ENCODE measurements at regions not wholly inside any gene's neighbourhood (a gene's known extent, or its start where the extent isn't known, plus 50 kb on each side); places are given as distances from the start of the nearest gene placed in this dataset.
"Not testable (repeated sequence)": the region's sequence is repeated elsewhere in the genome, so short reads cannot be mapped to it uniquely, and the experiment has no call there.

DNA sequence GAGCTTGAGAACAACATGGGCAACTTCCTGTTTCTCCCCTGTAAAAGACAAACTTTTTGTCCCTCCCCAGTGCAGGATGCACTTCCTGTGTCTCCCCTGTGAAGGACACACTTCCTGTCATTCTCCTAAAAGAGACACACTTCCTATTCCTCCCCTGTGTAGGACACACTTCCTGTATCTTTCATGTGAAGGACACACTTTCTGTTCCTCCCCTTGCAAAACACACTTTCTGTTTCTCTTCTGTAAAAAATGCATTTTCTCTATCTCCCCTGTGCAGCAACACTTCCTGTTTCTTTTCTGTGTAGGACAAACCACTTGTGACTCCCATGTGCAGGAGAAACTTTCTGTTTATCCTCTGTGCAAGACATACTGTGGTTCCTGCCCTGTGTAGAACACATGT, 488.6 kb upstream of the USP9Y start:
- no peak for DNase-seq (ENCODE audit: low read depth in 3 of 3, low spot score in 1 of 3)

DNA sequence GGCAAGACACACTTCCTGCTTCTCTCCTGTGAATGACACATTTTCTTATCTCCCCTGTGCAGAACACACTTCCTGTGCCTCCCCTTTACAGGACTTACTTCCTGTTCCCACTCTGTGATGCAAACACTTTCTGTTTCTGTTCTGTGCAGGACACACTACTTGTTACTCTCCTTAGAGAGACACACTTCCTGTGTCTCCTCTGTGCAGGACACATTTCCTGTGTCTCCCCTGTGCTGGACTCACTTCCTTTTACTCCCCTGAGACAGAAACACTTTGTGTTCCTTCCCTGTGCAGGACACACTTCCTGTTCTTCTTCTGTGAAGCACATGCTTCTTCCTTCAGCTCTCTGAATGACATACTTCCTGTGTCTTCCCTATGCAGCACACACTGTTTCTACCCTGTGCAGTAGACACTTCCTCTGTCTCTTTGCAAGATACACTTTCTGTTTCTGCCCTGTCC, 485.4 kb upstream of the USP9Y start:
- DNase-seq (ENCODE audit: low read depth in 3 of 3, low spot score in 1 of 3): no peak

DNA sequence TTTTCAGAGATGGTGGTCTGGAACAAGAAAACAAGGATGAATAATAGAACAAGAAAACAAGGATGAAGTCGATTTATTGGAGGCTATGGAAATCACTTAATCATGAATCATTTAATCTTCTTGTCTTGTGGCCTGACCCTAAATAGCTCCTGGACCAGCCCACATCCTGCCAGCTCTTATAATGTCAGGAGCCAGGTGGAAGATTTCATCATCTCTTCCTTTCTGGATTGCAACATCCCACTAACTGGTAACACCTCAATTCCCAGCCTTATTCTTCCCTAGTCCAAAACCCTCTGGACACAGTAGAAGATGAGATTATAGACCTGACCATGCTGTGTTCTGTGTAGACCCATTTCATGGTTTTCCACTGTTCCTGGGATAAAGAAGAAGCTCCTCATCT, 470.1 kb upstream of the USP9Y start:
- no peak for DNase-seq (ENCODE audit: low read depth in 3 of 3, low spot score in 1 of 3)

DNA sequence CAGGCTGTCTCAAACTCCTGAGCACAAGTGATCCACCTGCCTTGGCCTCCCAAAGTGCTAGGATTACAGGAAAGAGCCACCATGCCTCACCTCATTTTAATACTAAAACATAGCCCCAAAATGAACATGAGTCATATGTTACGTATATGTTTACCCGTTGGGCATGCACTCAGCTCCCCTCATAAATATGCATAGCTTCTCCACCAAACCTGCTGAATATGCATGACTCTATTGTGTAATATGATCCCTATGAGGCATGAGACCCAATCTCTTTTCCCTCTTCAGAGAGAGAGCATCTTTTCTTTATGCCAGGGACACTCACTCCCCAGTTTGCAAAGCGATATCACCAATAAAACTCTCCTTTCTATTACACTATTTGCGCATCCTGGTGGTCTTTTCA, 464.6 kb upstream of the USP9Y start:
- no peak for DNase-seq (ENCODE audit: low read depth in 3 of 3, low spot score in 1 of 3)

DNA sequence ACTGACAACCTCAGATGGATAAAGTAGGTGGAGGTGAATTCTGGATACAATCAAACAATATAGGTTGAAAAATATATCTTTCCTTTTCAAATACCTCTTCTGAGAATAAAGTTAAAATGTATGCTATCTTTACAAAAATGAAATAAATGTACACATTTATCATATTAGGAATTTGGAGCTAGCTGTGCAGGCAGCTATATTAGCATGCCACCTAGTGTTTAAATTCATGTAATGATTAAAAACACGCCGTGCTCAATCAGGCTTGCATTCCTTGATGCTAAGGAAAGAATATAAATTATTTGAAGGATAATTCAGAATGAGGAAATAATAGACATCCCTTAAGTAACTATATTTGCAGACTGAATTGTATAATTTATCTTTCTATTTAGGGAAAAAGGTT, 460.7 kb upstream of the USP9Y start:
- not testable (repeated sequence) for DNase-seq (ENCODE audit: low read depth in 3 of 3, low spot score in 1 of 3)

DNA sequence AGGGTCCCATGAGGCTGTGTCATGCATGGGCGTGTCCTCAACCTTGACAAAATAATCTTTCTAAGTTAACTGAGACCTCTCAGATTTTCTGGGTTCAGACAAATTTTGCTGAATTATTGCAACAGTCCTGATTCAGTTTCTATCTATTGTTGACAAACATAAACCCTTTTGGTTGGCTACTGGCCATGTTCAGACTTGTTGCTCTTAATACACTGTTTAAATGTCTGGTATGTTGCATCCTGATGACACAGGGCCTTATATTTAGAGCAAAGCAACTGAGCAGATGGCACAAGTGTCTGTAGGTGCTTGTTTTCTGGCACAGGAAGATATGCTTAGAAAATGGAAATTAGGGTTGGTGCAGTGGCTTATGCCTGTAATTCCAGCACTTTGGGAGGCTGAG, 456.9 kb upstream of the USP9Y start:
- DNase-seq (ENCODE audit: low read depth in 3 of 3, low spot score in 1 of 3): no peak

DNA sequence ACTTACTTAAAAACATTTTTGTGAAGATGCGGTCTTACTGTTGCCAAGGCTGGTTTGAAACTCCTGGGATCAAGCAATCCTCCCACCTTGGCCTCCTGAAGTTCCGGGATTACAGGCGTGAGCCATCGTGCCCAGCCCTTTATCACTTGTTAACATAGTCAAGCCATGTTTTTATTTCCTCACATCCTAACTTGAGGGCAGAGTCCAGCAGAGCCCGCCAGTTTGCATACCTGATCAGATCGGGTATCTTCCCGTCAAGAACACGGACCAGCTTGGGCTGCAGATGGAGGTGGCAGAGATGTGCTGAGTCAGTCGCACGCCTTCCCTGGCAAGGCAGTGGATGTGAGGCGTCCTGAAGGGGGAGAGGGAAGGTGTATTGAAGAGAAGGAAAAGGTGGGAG, 447.3 kb upstream of the USP9Y start:
- no peak for DNase-seq (ENCODE audit: low read depth in 3 of 3, low spot score in 1 of 3)

DNA sequence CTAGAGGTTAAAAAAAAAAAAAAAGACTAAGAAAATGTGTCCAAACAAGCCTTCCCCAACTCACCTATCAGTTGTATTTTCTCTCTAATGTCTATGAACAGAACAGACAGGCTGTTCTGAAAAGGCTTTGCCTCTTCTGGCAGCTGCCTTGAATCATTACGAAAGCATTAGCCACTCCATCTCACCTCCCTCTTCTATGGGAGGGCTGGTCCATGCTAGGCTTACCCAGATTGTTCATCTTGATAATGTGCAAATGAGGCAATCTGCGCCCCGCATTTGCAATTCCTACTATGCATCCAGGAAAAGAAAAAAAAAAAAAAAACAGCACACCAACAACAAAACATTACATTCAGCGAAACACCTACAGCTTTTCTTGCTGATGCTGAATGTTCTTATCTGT, 429.9 kb upstream of the USP9Y start:
- no peak for DNase-seq (ENCODE audit: low read depth in 3 of 3, low spot score in 1 of 3)

DNA sequence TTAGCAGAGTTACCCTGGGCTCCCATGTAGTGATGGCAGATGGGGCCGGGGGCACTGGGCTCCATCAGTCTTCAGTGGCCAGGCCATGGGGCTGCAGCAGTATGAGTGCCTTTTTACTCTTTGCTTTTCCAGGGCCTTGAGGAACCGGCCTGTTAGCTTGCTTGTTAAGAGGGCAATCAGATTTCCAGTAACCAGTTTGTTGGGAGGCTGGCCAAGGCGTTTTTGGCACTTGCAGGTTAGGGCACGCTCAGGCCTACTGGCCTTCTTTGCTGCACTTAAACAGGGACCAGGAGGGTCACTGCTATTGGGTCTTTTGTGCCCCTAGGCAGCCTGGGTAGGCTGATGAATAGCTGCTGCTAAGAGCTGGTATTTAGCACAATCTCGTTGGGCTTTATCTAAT, 415.4 kb upstream of the USP9Y start:
- DNase-seq (ENCODE audit: low read depth in 3 of 3, low spot score in 1 of 3): no peak

DNA sequence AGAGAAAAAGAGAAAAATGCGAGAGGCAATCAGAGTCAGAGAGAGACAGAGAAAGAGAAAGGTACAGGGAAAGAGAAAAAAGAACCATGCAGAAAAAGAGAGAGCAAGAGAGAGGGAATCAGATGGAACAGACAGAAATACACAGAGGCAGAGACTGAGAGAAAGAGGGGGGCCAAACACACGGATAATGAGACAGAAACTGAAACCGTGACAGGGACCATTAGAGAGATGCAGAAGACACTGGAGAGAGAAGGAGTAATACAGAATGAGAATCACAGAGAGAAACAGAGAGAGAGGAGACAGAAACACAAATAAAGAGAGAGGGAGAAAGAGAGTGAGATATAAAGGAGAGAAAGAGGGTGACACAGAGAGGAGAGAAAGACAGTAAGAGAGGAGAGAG, 412.1 kb upstream of the USP9Y start:
- no peak for DNase-seq (ENCODE audit: low read depth in 3 of 3, low spot score in 1 of 3)

DNA sequence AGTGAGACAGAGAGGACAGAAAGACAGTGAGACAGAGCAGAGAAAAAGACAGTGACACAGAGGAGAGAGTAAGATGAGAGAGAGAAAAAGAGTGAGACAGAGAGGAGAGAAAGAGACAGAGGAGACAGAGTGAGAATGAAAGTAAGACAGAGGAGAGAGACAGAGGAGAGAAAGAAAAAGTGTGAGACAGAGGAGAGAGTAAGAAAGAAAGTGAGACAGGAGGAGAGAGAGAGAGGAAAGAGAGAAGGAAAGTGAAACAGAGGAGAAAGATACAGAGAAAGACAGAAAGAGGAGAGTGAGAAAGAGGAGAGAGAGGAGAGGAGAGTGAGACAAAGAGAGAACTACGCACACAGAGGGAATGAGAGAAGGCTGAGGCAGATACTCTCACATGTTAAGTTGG, 411.6 kb upstream of the USP9Y start:
- no peak for DNase-seq (ENCODE audit: low read depth in 3 of 3, low spot score in 1 of 3)

DNA sequence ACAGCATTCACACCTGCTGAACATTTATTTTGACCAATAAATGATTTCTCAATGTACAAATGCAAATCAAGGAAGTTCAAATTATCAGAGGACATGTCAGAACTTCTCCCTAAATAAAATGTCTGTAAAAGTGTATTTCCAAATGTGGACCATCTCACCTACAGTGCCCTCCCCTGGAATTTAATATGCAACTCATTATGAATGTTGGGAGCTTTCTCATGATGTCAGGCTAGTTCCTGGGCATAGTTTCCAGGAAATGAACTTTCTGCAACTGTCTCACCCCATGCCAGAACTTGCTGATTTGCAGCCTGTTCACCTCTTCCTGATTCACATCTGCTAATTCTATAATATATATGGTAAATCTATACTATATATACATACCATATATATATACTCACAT, 408.5 kb upstream of the USP9Y start:
- DNase-seq (ENCODE audit: low read depth in 3 of 3, low spot score in 1 of 3): no peak

DNA sequence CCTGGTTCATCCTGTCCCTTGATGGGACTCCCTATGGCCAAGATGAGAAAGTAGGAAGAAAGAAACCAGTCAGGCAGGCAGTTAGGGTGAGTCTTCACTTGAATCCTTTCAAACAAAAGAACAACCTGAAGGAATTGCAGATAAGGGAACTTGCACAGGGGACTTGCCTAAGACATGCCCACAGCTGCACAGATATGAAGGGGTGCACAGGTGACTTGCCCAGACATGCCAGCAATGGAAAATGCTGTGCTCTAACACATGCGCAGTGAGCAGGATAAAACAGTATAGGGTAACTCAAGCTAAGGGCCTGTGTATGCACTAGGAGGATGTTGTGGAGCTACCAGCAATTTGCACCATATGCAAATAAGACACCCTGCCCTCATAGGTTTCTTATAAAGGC, 404.6 kb upstream of the USP9Y start:
- DNase-seq (ENCODE audit: low read depth in 3 of 3, low spot score in 1 of 3): no peak

DNA sequence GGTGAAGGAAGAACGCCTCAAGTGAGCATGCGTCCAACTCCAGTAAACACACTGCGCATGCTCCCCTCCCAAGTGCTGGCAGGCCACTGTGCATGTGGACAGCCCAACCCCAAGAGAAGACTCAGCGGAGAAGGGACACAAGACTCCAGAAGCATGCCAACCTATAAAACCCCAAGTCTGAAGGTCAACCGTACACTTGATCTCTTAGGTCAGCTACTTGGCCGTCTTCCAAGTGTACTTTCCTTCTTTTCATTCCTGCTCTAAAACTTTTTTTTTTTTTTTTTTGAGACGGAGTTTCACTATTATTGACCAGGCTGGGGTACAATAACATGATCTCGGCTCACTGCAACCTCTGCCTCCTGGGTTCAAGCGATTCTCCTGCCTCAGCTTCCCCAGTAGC, 401.2 kb upstream of the USP9Y start:
- not testable (repeated sequence) for DNase-seq (ENCODE audit: low read depth in 3 of 3, low spot score in 1 of 3)

DNA sequence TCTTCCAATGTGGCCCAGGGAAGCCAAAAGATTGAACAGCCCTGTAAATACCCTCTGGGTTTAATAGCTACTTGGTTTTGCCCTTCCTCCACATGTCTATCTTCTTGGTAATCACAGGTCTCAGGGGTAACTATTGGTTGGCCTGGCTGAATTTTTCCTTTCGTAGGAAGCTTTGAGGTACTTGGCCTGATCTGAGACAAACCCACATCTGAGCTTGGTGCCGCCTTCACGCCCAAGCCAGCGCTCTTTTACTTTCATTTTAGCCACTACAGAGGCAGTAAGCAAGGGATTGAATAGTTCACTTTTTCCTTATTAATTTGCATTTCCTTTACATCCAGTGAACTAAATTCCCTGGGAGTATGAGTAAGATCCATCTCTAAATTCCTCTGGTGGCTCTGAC, 397.6 kb upstream of the USP9Y start:
- DNase-seq (ENCODE audit: low read depth in 3 of 3, low spot score in 1 of 3): no peak

DNA sequence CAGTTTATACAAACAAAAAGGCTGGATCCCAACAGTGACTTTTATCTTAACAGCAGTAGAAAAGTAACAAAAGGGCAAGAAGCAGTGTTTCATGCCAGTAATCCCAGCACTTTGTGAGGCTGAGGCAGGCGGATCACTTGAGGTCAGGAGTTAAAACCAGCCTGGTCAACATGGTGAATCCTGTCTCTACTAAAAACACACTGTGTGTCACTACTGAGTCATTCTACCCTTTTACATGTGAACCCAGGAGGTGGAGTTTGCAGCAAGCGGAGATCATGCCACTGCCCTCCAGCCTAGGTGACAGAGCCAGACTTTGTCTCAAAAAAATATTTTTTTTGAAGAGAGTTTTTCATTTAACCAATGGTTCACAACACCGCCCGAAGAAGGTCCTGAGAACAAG, 395.6 kb upstream of the USP9Y start:
- DNase-seq (ENCODE audit: low read depth in 3 of 3, low spot score in 1 of 3): no peak

DNA sequence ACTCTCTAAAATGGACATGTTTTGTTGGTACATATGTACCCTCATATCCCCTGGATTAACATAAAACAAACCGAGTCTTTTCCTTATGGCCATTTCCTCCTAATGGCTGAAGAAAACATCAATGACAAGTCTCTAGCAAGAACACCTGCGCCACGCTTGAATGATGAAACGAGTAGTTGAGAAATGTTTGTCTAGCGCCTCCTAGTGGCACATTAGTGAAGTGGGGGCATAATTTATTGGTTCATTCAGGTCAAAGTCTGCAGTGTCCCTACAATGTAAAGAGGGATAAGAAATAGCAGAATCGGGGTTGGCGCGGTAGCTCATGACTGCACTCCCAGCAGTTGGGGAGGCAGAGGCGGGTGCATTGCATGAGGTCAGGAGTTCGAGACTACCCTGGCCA, 391.8 kb upstream of the USP9Y start:
- no peak for DNase-seq (ENCODE audit: low read depth in 3 of 3, low spot score in 1 of 3)

DNA sequence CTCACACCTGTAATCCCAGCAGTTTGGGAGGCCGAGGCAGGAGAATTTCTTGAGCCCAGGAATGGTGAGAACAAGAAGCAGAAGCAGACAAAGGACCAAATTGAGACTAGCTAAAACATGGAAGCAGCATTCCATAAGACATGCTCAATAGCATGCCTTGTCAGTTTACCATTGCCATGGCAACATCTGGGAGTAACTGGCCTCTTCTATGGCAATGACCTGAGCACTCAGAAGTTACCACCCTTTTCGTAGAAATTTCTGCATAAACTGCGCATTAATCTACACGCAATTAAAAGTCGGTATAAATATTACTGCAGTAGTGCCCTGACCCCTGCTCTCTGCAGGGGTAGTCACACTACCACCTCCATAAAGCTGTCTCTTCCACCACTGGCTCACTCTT, 390.2 kb upstream of the USP9Y start:
- DNase-seq (ENCODE audit: low read depth in 3 of 3, low spot score in 1 of 3): no peak

DNA sequence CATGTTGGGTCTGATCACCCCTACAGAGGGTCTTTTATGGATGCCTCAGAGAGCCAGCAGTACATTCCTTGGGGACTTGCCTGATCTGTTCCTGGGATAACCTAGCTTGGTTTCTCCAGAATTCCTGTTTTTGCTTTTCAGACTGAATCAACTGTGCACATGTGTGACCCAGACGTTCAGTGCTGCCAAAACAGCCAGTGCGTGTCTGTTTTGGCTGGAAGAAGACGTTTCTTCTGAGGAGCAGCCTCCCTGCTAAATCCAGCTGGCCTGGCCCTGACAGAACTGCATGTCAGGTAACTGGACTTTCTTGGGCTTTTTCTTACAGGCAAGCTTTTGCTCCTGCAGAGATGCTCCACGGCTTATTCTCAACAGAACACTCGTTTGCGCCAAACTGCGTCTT, 373.3 kb upstream of the USP9Y start:
- no peak for DNase-seq (ENCODE audit: low read depth in 3 of 3, low spot score in 1 of 3)

DNA sequence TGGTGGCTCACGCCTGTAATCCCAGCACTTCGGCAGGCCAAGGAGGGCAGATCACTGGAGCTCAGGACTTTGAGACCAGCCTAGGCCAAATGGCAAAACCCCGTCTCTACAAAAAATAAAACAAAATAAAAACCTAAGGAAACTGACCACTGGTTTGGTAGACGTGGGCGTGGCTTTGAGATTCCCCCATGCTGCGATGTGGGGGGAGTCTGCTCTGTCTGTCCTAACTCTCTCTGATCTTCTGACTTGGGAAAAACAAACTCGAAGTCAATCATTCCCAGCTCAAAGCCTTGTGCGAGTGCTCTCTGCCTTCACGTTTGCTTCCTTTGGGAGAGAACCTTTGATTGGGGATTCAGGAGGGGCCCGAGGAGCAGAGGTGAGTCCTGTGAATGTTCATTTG, 369.1 kb upstream of the USP9Y start:
- not testable (repeated sequence) for DNase-seq (ENCODE audit: low read depth in 3 of 3, low spot score in 1 of 3)

DNA sequence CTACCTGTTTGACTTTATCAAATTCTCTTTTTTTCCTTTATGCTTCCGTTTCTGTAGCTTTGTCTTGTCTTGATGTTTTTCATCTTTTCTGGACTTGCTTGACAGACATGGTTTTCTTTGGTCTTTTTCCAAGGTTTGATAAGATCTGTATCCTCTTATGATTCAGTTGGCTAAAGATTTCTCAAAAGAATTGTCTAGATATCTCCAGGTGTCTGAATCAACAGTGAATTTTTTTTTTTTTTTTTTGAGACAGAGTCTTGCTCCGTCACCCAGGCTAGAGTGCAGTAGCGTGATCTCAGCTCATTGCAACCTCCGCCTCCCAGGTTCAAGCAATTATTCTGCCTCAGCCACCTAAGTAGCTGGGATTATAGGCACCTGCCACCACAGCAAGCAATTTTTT, 357.8 kb upstream of the USP9Y start:
- no peak for DNase-seq (ENCODE audit: low read depth in 3 of 3, low spot score in 1 of 3)

DNA sequence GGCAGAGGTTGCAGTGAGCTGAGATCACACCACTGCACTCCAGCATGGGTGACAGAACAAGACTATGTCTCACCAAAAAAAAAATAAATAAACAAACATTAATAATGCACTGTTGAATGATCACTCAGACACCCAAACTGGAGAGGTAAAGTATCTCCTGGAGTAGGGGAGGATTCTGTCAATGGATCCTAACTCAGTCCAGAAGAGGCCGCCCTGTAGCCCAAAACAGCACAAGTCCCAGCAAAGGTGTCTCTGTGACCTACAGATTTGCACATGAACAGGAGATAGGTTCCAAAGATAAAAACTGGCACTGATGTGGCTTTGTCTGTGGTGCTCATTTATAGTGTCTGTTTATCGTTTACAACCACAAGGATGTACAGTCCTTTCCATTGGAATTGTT, 352.9 kb upstream of the USP9Y start:
- DNase-seq (ENCODE audit: low read depth in 3 of 3, low spot score in 1 of 3): no peak

DNA sequence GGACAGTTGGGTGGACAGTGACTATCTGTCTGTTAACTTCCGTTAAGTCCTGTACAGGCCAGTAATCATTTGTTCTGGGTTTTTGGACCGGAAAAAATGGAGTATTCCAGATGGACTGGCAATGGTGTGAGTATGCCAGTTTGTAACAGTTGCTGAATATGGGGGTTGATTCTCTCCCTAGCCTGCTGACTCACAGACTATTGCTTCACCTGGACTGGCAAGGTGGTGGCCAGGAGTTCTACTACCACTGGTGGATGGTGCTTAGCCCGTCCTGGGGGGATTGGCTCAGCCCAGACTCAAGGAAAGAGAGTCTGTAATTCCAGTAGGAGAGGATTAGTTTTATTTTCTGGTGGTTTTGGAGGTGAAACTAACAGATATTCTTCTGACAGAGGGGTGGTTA, 343.8 kb upstream of the USP9Y start:
- DNase-seq (ENCODE audit: low read depth in 3 of 3, low spot score in 1 of 3): no peak

DNA sequence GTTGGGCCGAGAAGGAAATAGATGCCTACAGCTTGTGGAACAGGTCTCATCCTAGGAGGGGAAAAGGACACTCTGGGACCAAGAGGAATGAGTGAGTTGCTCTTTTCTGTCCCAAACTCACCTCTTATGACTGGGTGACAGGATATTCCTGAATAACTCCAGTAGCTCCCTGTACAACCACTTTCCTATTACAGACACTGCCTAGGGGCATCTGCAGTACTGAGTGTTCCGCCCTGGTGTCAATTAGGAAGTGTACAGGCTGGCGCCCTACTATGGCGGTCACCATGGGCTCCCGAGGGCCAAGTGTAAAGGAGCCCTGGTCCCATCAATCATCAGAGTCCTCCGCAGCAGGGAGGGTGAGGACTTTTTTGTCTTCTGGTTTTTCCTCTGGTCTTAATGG, 343.4 kb upstream of the USP9Y start:
- no peak for DNase-seq (ENCODE audit: low read depth in 3 of 3, low spot score in 1 of 3)

Measured in stimulated activated CD4-positive, alpha-beta T cell treated with anti-CD3 and anti-CD28 coated beads, TNF-alpha, amount 100 ng/mL, for 1 hour (primary cell).